IPS-15b (cell line): ENCODE measurements at regions not wholly inside any gene's neighbourhood (a gene's known extent, or its start where the extent isn't known, plus 50 kb on each side); places are given as distances from the start of the nearest gene placed in this dataset.
"Not testable (repeated sequence)": the region's sequence is repeated elsewhere in the genome, so short reads cannot be mapped to it uniquely, and the experiment has no call there.

Source experiments
- H3K27me3 ChIP-seq: one replicate; pipeline ENCODE4 v1.6.1; 2013; ENCODE audit warnings: low read length; ENCODE audit not compliant: control insufficient read depth, insufficient read depth
- H3K36me3 ChIP-seq: one replicate; pipeline ENCODE4 v1.6.1; 2013; ENCODE audit warnings: low read length; ENCODE audit not compliant: control insufficient read depth, insufficient read depth
- H3K4me1 ChIP-seq: one replicate; pipeline ENCODE4 v1.6.1; 2013; ENCODE audit warnings: mild to moderate bottlenecking, low read length; ENCODE audit not compliant: control insufficient read depth, insufficient read depth
- H3K4me3 ChIP-seq: one replicate; pipeline ENCODE4 v1.5.1; 2013; ENCODE audit warnings: low read depth, low read length
- H3K9ac ChIP-seq: one replicate; pipeline ENCODE4 v1.6.1; 2013; ENCODE audit warnings: low read depth, mild to moderate bottlenecking, low read length
- H3K9me3 ChIP-seq: one replicate; pipeline ENCODE4 v1.6.1; 2013; ENCODE audit warnings: mild to moderate bottlenecking, low read length; ENCODE audit not compliant: control insufficient read depth, insufficient read depth

DNA sequence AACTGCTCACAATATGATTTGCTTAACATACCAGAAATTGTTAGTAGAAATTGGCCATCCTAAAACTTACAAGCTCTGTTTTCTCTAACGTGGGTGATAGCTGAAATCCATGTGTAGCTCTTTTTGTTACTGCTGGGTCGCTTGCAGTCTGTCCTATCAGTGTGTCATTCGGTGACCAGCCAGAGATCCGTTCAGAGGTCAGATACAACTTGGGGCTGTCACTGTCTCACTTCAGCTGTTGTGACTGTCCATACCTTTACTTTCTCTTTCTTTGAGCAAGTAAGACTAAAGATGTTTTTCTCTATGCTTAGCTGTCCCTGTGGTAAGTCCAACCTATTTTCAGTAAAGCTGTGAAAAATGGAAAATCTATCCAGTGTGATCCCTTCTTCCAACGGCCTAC, 282.9 kb upstream of the KCNH7 start:
- H3K9me3 ChIP-seq, result no peaks in the 10 kb centered on the region
- H3K9ac ChIP-seq, result no peak overlapping the region
- no peaks in the 10 kb centered on the region for H3K36me3 ChIP-seq
- H3K27me3 ChIP-seq, result no peaks in the 10 kb centered on the region
- no peak overlapping the region for H3K4me3 ChIP-seq
- H3K4me1 ChIP-seq, result no peaks in the 10 kb centered on the region

GRCh38 chr2:163119966-163120365, 281.4 kb upstream of the KCNH7 start:
- Histone ChIP-seq H3K9ac (no peak overlapping the region), H3K9me3 (no peaks in the 10 kb centered on the region), H3K4me1 (no peaks in the 10 kb centered on the region), H3K36me3 (no peaks in the 10 kb centered on the region), H3K4me3 (no peak overlapping the region), H3K27me3 (no peaks in the 10 kb centered on the region)

- Histone ChIP-seq H3K27me3 (no peaks in the 10 kb centered on the region), H3K9me3 (no peaks in the 10 kb centered on the region), H3K36me3 (no peaks in the 10 kb centered on the region), H3K9ac (no peak overlapping the region), H3K4me3 (no peak overlapping the region), H3K4me1 (no peaks in the 10 kb centered on the region)
Observed at GRCh38 chr2:163086940-163087339, 248.4 kb upstream of the KCNH7 start.

GRCh38 chr2:163085366-163086024, 246.9 kb upstream of the KCNH7 start:
- not testable (repeated sequence) for H3K9ac ChIP-seq, H3K4me1 ChIP-seq, H3K9me3 ChIP-seq, H3K4me3 ChIP-seq, H3K27me3 ChIP-seq, H3K36me3 ChIP-seq

- Histone ChIP-seq H3K9ac (no peak overlapping the region), H3K27me3 (no peaks in the 10 kb centered on the region), H3K4me3 (no peak overlapping the region), H3K9me3 (peaks cover 5% of the 10 kb centered on the region), H3K4me1 (peaks cover 5% of the 10 kb centered on the region), H3K36me3 (no peaks in the 10 kb centered on the region)
Observed at GRCh38 chr2:163081754-163082153, 243.2 kb upstream of the KCNH7 start.

DNA sequence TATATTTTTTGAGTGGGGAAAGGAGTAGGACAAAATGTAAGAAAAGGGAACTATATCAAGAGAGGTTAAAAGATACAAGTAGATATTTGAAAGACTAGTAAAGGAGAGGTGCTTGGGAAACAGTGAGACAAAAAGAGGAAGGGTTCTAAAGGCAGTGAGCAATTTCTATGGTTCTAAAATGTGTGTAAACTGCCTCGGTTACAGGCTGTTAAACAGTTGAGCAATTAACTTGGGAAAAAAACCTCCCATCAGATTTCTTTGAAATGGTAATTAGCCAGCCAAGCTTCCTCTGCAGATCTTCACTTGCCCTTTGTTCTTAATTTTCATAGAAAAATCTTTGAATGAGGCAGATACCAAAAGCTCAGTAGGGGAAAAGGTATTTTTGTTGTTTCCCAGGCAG, 238.7 kb upstream of the KCNH7 start:
- Histone ChIP-seq H3K27me3 (no peaks in the 10 kb centered on the region), H3K9me3 (peaks cover 5% of the 10 kb centered on the region), H3K4me1 (peaks cover 5% of the 10 kb centered on the region), H3K36me3 (no peaks in the 10 kb centered on the region), H3K4me3 (no peak overlapping the region), H3K9ac (no peak overlapping the region)

GRCh38 chr2:163066085-163066484, 227.5 kb upstream of the KCNH7 start:
- no peaks in the 10 kb centered on the region for H3K4me1 ChIP-seq
- no peak overlapping the region for H3K9ac ChIP-seq
- no peaks in the 10 kb centered on the region for H3K9me3 ChIP-seq
- no peak overlapping the region for H3K4me3 ChIP-seq
- H3K36me3 ChIP-seq, result no peaks in the 10 kb centered on the region
- no peaks in the 10 kb centered on the region for H3K27me3 ChIP-seq

DNA sequence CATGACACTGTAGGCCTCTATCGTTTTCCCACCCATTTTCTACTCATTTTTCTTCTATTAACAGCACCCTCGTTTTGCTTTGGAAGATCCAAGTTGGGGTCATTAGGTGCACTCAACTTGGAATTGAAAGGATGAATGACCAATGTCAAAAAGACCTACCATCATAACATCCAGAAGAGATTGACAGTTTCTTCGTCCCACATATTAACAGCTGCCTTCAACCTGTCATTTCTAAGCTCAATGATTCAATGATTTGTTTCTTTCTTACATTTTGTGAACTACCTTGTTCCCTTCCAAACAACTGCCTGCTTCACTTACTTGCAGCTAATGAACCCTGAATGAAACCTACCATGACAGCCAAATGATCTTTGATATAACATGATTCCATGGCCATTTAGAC, 224.0 kb upstream of the KCNH7 start:
- H3K4me1 ChIP-seq, result no peaks in the 10 kb centered on the region
- no peaks in the 10 kb centered on the region for H3K9me3 ChIP-seq
- H3K36me3 ChIP-seq, result no peaks in the 10 kb centered on the region
- H3K4me3 ChIP-seq, result no peak overlapping the region
- H3K9ac ChIP-seq, result no peak overlapping the region
- no peaks in the 10 kb centered on the region for H3K27me3 ChIP-seq

DNA sequence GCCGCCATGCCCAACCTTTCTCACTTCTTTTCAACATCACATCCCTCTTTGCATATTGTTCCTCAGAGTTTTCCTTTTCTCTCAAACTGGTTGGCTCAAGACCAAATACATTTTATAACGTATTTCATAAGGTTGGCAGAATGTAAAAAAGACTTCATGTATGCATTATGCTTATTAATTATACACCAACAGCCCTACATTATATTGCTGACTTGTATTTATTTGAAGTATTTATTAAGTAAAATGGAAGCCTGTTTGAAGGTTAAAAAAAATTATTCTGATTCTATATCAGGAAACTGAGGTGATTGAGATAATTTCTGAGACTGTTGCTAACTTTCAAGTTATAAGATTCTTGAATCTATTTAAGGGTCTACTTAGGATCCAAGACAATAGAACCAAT, 208.0 kb upstream of the KCNH7 start:
- no peaks in the 10 kb centered on the region for H3K36me3 ChIP-seq
- H3K4me3 ChIP-seq, result no peak overlapping the region
- no peaks in the 10 kb centered on the region for H3K9me3 ChIP-seq
- H3K4me1 ChIP-seq, result no peaks in the 10 kb centered on the region
- no peak overlapping the region for H3K9ac ChIP-seq
- no peaks in the 10 kb centered on the region for H3K27me3 ChIP-seq

- Histone ChIP-seq H3K9me3 (no peaks in the 10 kb centered on the region), H3K9ac (no peak overlapping the region), H3K4me1 (no peaks in the 10 kb centered on the region), H3K27me3 (no peaks in the 10 kb centered on the region), H3K4me3 (no peak overlapping the region), H3K36me3 (no peaks in the 10 kb centered on the region)
Observed at GRCh38 chr2:163045830-163046229, 207.3 kb upstream of the KCNH7 start.

- Histone ChIP-seq H3K9ac (no peak overlapping the region), H3K27me3 (no peaks in the 10 kb centered on the region), H3K9me3 (no peaks in the 10 kb centered on the region), H3K36me3 (no peaks in the 10 kb centered on the region), H3K4me1 (no peaks in the 10 kb centered on the region), H3K4me3 (no peak overlapping the region)
Observed at GRCh38 chr2:163044114-163044513, 205.5 kb upstream of the KCNH7 start.

DNA sequence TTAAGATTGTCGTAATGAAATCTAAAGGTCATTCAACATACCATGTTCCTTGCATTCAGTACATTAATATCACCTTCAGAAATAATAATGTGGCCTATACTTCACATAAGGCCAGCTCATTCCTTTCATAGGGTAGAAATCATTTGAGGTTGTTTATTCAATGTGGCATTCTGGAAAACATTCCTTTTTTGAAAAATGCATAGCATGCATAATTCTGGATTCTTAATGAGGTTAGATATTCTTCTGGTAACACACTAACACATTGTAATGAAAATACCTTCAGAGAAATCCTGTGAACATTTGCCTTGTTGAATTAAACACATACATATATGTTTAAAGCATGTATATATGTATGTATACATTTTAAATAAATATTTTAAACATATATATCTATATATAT, 204.6 kb upstream of the KCNH7 start:
- H3K36me3 ChIP-seq, result no peaks in the 10 kb centered on the region
- no peak overlapping the region for H3K9ac ChIP-seq
- no peaks in the 10 kb centered on the region for H3K9me3 ChIP-seq
- no peak overlapping the region for H3K4me3 ChIP-seq
- no peaks in the 10 kb centered on the region for H3K27me3 ChIP-seq
- H3K4me1 ChIP-seq, result no peaks in the 10 kb centered on the region
